ENCODE measurements at regions not wholly inside any gene's neighbourhood (a gene's known extent, or its start where the extent isn't known, plus 50 kb on each side); places are given as distances from the start of the nearest gene placed in this dataset.

- H3K4me3 Mint-ChIP-seq, result no peak overlapping the region
Observed at GRCh38 chr2:8570637-8571036, 111.2 kb upstream of the ID2 start.

GRCh38 chr2:8571301-8571791 is 110.5 kb upstream of the ID2 start:
- Mint-ChIP-seq H3K4me1 (ENCODE audit: low read depth) (peaks cover 18% of the 10 kb centered on the region), H3K9me3 (no peaks in the 10 kb centered on the region), H3K27ac (no peak overlapping the region), H3K27me3 (ENCODE audit: low read depth) (peaks cover 10% of the 10 kb centered on the region), H3K4me3 (no peak overlapping the region), H3K36me3 (ENCODE audit: low read depth) (no peaks in the 10 kb centered on the region)

More at GRCh38 chr2:8570637-8571036, 111.2 kb upstream of the ID2 start:
- peaks cover 13% of the 10 kb centered on the region for H3K4me1 Mint-ChIP-seq (ENCODE audit: low read depth)
- peaks cover 10% of the 10 kb centered on the region for H3K27me3 Mint-ChIP-seq (ENCODE audit: low read depth)
- no peaks in the 10 kb centered on the region for H3K36me3 Mint-ChIP-seq (ENCODE audit: low read depth)
- H3K9me3 Mint-ChIP-seq, result no peaks in the 10 kb centered on the region
- H3K27ac Mint-ChIP-seq, result no peak overlapping the region

DNA sequence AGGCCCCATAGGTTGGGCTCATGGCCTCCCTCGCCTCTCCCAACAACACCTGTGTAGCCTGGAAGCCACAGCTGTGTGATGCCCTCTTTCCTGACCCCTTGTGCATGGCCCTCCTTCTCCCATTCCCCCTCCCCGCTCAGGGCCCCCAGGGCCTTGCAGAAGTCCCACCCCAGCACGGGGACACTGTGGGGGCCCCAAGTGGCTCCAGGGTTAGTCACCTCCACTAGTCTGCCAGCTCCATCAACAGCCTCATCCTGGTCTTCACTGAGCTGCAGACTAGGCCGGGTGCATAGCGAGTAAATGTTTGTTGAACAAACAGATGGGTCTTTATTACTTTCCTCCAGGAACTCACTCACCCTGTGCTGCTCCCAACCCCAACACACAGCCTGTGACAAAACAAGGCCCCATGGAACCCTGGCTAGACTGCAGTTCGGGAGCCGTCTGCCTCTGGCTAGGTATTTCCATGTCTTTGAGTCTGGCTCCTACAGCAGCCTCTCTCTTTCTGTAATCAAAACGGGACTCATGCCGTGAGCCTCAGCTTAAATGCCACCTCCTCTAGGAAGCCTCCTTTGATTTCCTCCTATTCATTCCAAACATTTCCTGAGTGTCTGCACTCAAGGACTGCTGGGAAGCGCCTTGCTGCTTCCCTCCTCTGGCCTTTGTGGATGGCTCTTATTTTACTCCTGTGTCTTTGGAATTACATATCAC is 109.9 kb upstream of the ID2 start:
- Mint-ChIP-seq H3K4me3 (no peak overlapping the region), H3K9me3 (no peaks in the 10 kb centered on the region), H3K36me3 (ENCODE audit: low read depth) (peaks cover 3% of the 10 kb centered on the region), H3K4me1 (ENCODE audit: low read depth) (peaks cover 24% of the 10 kb centered on the region), H3K27me3 (ENCODE audit: low read depth) (peaks cover 10% of the 10 kb centered on the region), H3K27ac (no peak overlapping the region)

DNA sequence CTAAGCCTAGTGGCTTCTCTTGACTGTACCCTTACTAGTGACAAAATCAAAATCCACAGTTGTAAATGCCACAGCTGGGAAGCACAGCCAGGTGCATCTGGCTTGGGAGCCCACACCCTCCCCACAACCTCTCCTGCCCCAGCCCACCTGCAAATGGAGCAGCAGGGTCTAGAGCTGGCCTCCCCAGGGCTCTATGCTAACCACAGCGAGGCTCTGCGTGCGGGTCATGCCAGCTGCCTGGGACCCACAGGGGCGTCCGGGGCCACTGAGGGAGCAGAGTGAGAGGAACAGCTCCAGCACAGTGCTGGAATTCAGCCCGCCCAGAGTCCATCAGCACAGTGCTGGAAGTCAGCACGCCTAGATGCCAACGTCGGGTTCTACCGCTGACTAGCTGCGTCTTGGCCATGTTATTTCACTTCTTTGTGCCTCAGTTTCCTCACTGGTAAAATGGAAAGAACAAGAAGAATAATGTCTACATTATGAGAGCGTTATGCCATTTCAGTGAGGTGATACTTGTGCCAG is 109.1 kb upstream of the ID2 start:
- peaks cover 10% of the 10 kb centered on the region for H3K27me3 Mint-ChIP-seq (ENCODE audit: low read depth)
- no peak overlapping the region for H3K27ac Mint-ChIP-seq
- H3K4me1 Mint-ChIP-seq (ENCODE audit: low read depth), result peaks cover 29% of the 10 kb centered on the region

GRCh38 chr2:8573234-8573941 is 108.5 kb upstream of the ID2 start:
- H3K9me3 Mint-ChIP-seq, result no peaks in the 10 kb centered on the region
- H3K36me3 Mint-ChIP-seq (ENCODE audit: low read depth), result peaks cover 3% of the 10 kb centered on the region
- no peak overlapping the region for H3K4me3 Mint-ChIP-seq
- H3K27me3 Mint-ChIP-seq (ENCODE audit: low read depth), result peaks cover 10% of the 10 kb centered on the region
- H3K27ac Mint-ChIP-seq, result no peak overlapping the region
- H3K4me1 Mint-ChIP-seq (ENCODE audit: low read depth), result peaks cover 31% of the 10 kb centered on the region

More for the DNA sequence above, 109.1 kb upstream of the ID2 start:
- Mint-ChIP-seq H3K9me3 (no peaks in the 10 kb centered on the region), H3K4me3 (no peak overlapping the region), H3K36me3 (ENCODE audit: low read depth) (peaks cover 3% of the 10 kb centered on the region)

GRCh38 chr2:8573942-8574195 is 108.0 kb upstream of the ID2 start:
- Mint-ChIP-seq H3K36me3 (ENCODE audit: low read depth) (peaks cover 3% of the 10 kb centered on the region), H3K27me3 (ENCODE audit: low read depth) (peaks cover 10% of the 10 kb centered on the region), H3K27ac (no peak overlapping the region), H3K4me1 (ENCODE audit: low read depth) (peaks cover 31% of the 10 kb centered on the region), H3K4me3 (no peak overlapping the region), H3K9me3 (no peaks in the 10 kb centered on the region)

- Mint-ChIP-seq H3K27me3 (ENCODE audit: low read depth) (peaks cover 10% of the 10 kb centered on the region), H3K36me3 (ENCODE audit: low read depth) (peaks cover 3% of the 10 kb centered on the region), H3K9me3 (no peaks in the 10 kb centered on the region), H3K4me1 (ENCODE audit: low read depth) (peaks cover 31% of the 10 kb centered on the region), H3K4me3 (peak overlapping the region; percentile 32), H3K27ac (no peak overlapping the region)
Observed at GRCh38 chr2:8574196-8575037, 107.4 kb upstream of the ID2 start.

DNA sequence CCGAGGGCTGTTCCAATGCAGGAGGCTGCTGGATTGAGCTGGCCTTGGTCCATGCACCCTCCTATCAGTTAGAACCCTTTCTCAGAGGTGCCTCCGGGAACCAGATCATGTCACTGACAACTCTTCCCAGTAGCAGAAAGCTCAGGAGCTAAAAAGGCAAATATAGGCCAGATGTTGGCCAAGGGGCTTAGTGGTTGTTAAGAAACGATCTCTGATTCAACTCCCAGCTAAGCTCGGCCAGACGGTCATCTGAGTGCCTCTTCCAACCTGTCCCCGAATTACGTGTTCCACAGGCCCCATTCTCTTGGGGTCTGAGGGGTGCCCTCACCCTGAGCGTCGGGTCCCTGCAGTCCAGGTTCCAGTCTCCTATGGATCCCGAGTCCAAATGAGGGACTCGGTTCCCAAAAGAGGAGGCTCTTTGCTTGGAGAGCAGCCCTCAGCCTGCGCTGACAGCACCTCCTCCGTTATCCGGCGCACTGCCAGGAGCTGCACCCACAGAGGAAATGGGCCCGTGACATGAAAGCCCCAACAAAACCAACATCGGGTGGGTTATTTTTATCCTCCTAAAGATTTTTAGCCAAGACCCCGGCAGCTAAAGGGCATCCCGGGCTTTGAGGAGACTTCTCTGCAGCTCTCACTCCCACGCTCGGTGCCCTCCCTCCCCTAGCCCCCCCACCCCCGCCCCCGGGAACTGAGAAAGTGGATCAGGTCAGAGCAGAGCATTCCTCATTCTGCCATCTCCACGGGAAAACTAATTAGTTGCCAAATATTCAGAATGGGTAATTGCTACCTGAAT is 106.6 kb upstream of the ID2 start:
- Mint-ChIP-seq H3K9me3 (no peaks in the 10 kb centered on the region), H3K4me1 (ENCODE audit: low read depth) (peaks cover 31% of the 10 kb centered on the region), H3K36me3 (ENCODE audit: low read depth) (peaks cover 3% of the 10 kb centered on the region), H3K27me3 (ENCODE audit: low read depth) (peaks cover 10% of the 10 kb centered on the region), H3K4me3 (peak overlapping the region; percentile 42), H3K27ac (no peak overlapping the region)

- Mint-ChIP-seq H3K4me3 (peak overlapping the region; percentile 6), H3K4me1 (ENCODE audit: low read depth) (peaks cover 35% of the 10 kb centered on the region)
Observed at GRCh38 chr2:8575834-8576423, 105.9 kb upstream of the ID2 start.

DNA sequence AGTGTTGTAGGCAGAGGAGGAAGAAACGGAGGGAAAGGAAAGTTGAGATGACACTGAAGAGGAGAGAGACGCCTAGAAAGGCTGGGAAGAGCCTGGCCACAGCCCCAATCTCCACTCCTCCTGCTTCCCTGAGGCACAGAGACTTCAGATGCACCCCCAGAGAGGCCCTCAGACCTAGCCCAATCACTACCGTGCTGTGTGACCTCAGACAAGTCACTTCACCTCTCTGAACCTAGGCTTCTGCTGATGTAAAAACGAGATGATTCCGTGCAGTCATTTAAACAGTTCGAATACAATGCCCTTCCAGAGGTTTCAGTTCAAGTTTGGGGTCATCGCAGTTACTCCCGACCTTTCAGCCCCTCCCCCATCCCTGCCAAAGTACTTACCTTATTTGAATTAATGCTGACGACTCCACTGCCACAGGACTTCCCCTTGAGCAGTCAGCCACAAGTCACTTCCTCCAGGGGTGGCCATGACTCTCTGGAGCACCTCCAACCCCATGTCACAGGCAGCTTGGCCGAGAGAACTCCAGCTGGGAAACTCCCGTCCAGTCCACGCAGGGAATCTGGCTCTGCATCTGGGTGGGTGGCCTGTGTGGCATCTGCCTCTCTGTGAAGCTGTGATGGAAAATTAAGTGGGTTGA is 105.2 kb upstream of the ID2 start:
- Mint-ChIP-seq H3K27ac (peak overlapping the region; percentile 58), H3K36me3 (ENCODE audit: low read depth) (peaks cover 3% of the 10 kb centered on the region), H3K27me3 (ENCODE audit: low read depth) (peaks cover 10% of the 10 kb centered on the region), H3K9me3 (no peaks in the 10 kb centered on the region), H3K4me3 (peak overlapping the region; percentile 56), H3K4me1 (ENCODE audit: low read depth) (peaks cover 38% of the 10 kb centered on the region)

More at GRCh38 chr2:8575834-8576423, 105.9 kb upstream of the ID2 start:
- Mint-ChIP-seq H3K27me3 (ENCODE audit: low read depth) (peaks cover 10% of the 10 kb centered on the region), H3K36me3 (ENCODE audit: low read depth) (peaks cover 3% of the 10 kb centered on the region), H3K27ac (peak overlapping the region; percentile 29), H3K9me3 (no peaks in the 10 kb centered on the region)

DNA sequence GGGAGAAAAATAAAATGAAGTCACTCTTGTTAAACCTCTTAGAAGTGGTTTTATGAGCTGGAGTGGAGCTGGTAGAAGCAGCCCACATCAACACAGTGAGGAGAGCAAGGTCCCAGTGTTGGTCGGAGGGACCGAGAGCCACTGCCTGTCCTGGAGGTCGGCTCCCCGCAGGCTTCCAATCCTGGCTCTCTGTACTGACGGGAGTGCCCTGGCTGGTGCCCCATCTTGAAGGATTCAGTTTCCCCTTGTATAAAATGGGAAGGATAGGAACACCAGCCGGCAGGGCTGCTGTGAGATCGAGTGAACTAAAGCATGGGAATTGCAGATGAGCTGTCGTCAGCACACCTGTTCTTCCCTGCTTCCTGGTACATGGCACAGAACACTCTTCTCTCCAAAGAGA is 104.3 kb upstream of the ID2 start:
- Mint-ChIP-seq H3K27me3 (ENCODE audit: low read depth) (peaks cover 10% of the 10 kb centered on the region), H3K4me1 (ENCODE audit: low read depth) (peaks cover 38% of the 10 kb centered on the region), H3K27ac (no peak overlapping the region), H3K4me3 (no peak overlapping the region), H3K9me3 (no peaks in the 10 kb centered on the region), H3K36me3 (ENCODE audit: low read depth) (peaks cover 3% of the 10 kb centered on the region)

- peaks cover 3% of the 10 kb centered on the region for H3K36me3 Mint-ChIP-seq (ENCODE audit: low read depth)
Observed at GRCh38 chr2:8578335-8579244, 103.3 kb upstream of the ID2 start.

More at GRCh38 chr2:8578335-8579244, 103.3 kb upstream of the ID2 start:
- H3K4me3 Mint-ChIP-seq, result no peak overlapping the region
- H3K27me3 Mint-ChIP-seq (ENCODE audit: low read depth), result peaks cover 6% of the 10 kb centered on the region
- H3K4me1 Mint-ChIP-seq (ENCODE audit: low read depth), result peaks cover 38% of the 10 kb centered on the region
- no peaks in the 10 kb centered on the region for H3K9me3 Mint-ChIP-seq
- H3K27ac Mint-ChIP-seq, result no peak overlapping the region
